H1 (cell line): ENCODE measurements at regions not wholly inside any gene's neighbourhood (a gene's known extent, or its start where the extent isn't known, plus 50 kb on each side); places are given as distances from the start of the nearest gene placed in this dataset.

Experiments used
- CTCF ChIA-PET: fragments of 300-600 bp; sonication (Branson Sonifier 250); formaldehyde crosslinking; loops from one replicate; lab custom pipeline; 2021; ENCODE audit not compliant: partially characterized antibody; lab: Charles Lee
- POLR2A ChIA-PET: fragments of 300-600 bp; sonication (Branson Sonifier 250); formaldehyde crosslinking; loops from one replicate; lab custom pipeline; 2021; ENCODE audit warnings: inconsistent platforms; ENCODE audit not compliant: partially characterized antibody; lab: Charles Lee
- DNase-seq, 2 experiments: peaks; one replicate each; pipeline versions ENCODE4 v3.0.0 to v3.0.0-alpha.2; 2010 to 2022; ENCODE audit warnings: low spot score in 2 of 2, low read depth in 1 of 2, mixed read lengths in 1 of 2
- FAIRE-seq: peaks from 2 replicates; lab custom pipeline; 2011; peaks lifted over from hg19 to GRCh38; lab: Jason Lieb, UNC
- H2AFZ ChIP-seq: 2 replicates; pipeline ENCODE4 v1.8.1; 2012; ENCODE audit warnings: low read length, inconsistent platforms
- H2AK5ac ChIP-seq: 2 replicates; pipeline ENCODE4 v1.6.1; 2013; ENCODE audit warnings: low read depth, low read length
- H2BK120ac ChIP-seq: replicated peaks from 2 replicates; pipeline ENCODE3; 2013; ENCODE audit warnings: low read depth, low read length, inconsistent platforms
- H2BK12ac ChIP-seq: 2 replicates; pipeline ENCODE4 v1.6.1; 2013; ENCODE audit warnings: low read depth, low read length
- H2BK15ac ChIP-seq: 2 replicates; pipeline ENCODE4 v1.6.1; 2013; ENCODE audit warnings: low read length
- H2BK20ac ChIP-seq: 2 replicates; pipeline ENCODE4 v1.6.1; 2013; ENCODE audit warnings: low read length
- H2BK5ac ChIP-seq: 2 replicates; pipeline ENCODE4 v1.6.1; 2013; ENCODE audit warnings: low read depth, low read length
- H3K14ac ChIP-seq: 2 replicates; pipeline ENCODE4 v1.6.1; 2013; ENCODE audit warnings: inconsistent platforms; ENCODE audit not compliant: insufficient read length
- H3K18ac ChIP-seq: 2 replicates; pipeline ENCODE4 v1.6.1; 2013; ENCODE audit warnings: low read length; ENCODE audit errors: extremely low read depth
- H3K23ac ChIP-seq: 2 replicates; pipeline ENCODE4 v1.6.1; 2013; ENCODE audit warnings: inconsistent platforms; ENCODE audit not compliant: insufficient read length
- H3K23me2 ChIP-seq: 2 replicates; pipeline ENCODE4 v1.6.1; 2013; ENCODE audit warnings: low read depth, low read length
- H3K27ac ChIP-seq: 2 replicates; pipeline ENCODE4 v1.6.1; 2011; ENCODE audit warnings: low read depth, low read length, inconsistent platforms
- H3K27me3 ChIP-seq, 4 experiments: replicated peaks in 1 of 4; 1 replicate in 1 of 4; 2 replicates in 3 of 4; pipeline versions ENCODE4 v1.6.1 to v1.8.1; 2011 to 2013; ENCODE audit warnings: low read length in 3 of 4, mild to moderate bottlenecking in 3 of 4, inconsistent platforms in 2 of 4, mixed read lengths in 2 of 4, moderate library complexity in 1 of 4; ENCODE audit not compliant: control insufficient read depth in 3 of 4, insufficient read depth in 3 of 4; ENCODE audit errors: extremely low read depth in 1 of 4
- H3K36me3 ChIP-seq, 4 experiments: 2 replicates each; pipeline versions ENCODE4 v1.6.1 to v1.8.1; 2011 to 2013; ENCODE audit warnings: mild to moderate bottlenecking in 4 of 4, low read length in 3 of 4, moderate library complexity in 2 of 4, control low read depth in 1 of 4, inconsistent platforms in 1 of 4; ENCODE audit not compliant: insufficient read depth in 4 of 4, control insufficient read depth in 2 of 4
- H3K4ac ChIP-seq: replicated peaks from 2 replicates; pipeline ENCODE3; 2013; ENCODE audit warnings: low read length, low read depth, mixed read lengths, inconsistent platforms; ENCODE audit not compliant: insufficient read length
- H3K4me1 ChIP-seq, 4 experiments: replicated peaks in 1 of 4; 1 replicate in 1 of 4; 2 replicates in 3 of 4; pipeline versions ENCODE4 v1.6.1 to v1.8.1; 2011 to 2013; ENCODE audit warnings: low read length in 3 of 4, inconsistent platforms in 2 of 4, mixed read lengths in 1 of 4; ENCODE audit not compliant: insufficient read depth in 4 of 4, control insufficient read depth in 3 of 4
- H3K4me2 ChIP-seq, 2 experiments: 2 replicates each; pipeline versions ENCODE4 v1.6.1 to v1.8.1; 2011 to 2013; ENCODE audit warnings: low read depth in 2 of 2, low read length in 2 of 2, control low read depth in 1 of 2, inconsistent platforms in 1 of 2, mild to moderate bottlenecking in 1 of 2; ENCODE audit not compliant: insufficient read depth in 1 of 2
- H3K4me3 ChIP-seq, 4 experiments: fragments of 200-600, 300-600 bp in 1 of 4; sonication (generic), shearing (Covaris generic), sonication (Bioruptor Twin) in 1 of 4; 2 replicates each; pipeline versions ENCODE4 v1.5.1 to v1.8.1; 2011 to 2016; ENCODE audit warnings: low read length in 4 of 4, low read depth in 3 of 4, control low read depth in 2 of 4, inconsistent platforms in 2 of 4, mild to moderate bottlenecking in 2 of 4, mixed read lengths in 1 of 4, moderate library complexity in 1 of 4; ENCODE audit not compliant: insufficient read depth in 2 of 4; ENCODE audit errors: extremely low read depth in 1 of 4
- H3K56ac ChIP-seq: replicated peaks from 2 replicates; pipeline ENCODE3; 2013; ENCODE audit warnings: low read depth, mild to moderate bottlenecking, mixed read lengths, low read length, inconsistent platforms; ENCODE audit not compliant: insufficient read length
- H3K79me1 ChIP-seq: 2 replicates; pipeline ENCODE4 v1.6.1; 2013; ENCODE audit warnings: low read depth, low read length, control low read depth
- H3K79me2 ChIP-seq, 2 experiments: 2 replicates each; pipeline versions ENCODE4 v1.6.1 to v1.8.1; 2012 to 2013; ENCODE audit warnings: low read length in 2 of 2, mild to moderate bottlenecking in 2 of 2, inconsistent platforms in 1 of 2; ENCODE audit not compliant: insufficient read depth in 2 of 2, control insufficient read depth in 1 of 2
- H3K9ac ChIP-seq, 4 experiments: replicated peaks in 1 of 4; 1 replicate in 1 of 4; 2 replicates in 3 of 4; pipeline versions ENCODE4 v1.6.1 to v1.8.1; 2011 to 2013; ENCODE audit warnings: low read depth in 3 of 4, low read length in 3 of 4, control low read depth in 2 of 4, mild to moderate bottlenecking in 2 of 4, moderate library complexity in 2 of 4, inconsistent platforms in 1 of 4; ENCODE audit errors: extremely low read depth in 1 of 4
- H3K9me3 ChIP-seq, 2 experiments: 2 replicates each; pipeline versions ENCODE4 v1.6.1 to v1.8.1; 2012 to 2013; ENCODE audit warnings: mild to moderate bottlenecking in 2 of 2, moderate library complexity in 2 of 2, control low read depth in 1 of 2, inconsistent platforms in 1 of 2, low read depth in 1 of 2, low read length in 1 of 2, mixed read lengths in 1 of 2; ENCODE audit not compliant: insufficient read depth in 2 of 2
- H4K20me1 ChIP-seq, 2 experiments: replicated peaks in 1 of 2; 2 replicates each; pipeline versions ENCODE3 to v1.8.1; 2011 to 2013; ENCODE audit warnings: inconsistent platforms in 2 of 2, low read length in 2 of 2, mild to moderate bottlenecking in 1 of 2; ENCODE audit not compliant: insufficient read depth in 2 of 2, control insufficient read depth in 1 of 2
- H4K5ac ChIP-seq: 2 replicates; pipeline ENCODE4 v1.6.1; 2013; ENCODE audit warnings: low read length, low read depth, mixed read lengths, inconsistent platforms; ENCODE audit not compliant: insufficient read length
- H4K8ac ChIP-seq: 2 replicates; pipeline ENCODE4 v1.8.0; 2013; ENCODE audit warnings: mild to moderate bottlenecking, moderate library complexity, low read length, inconsistent platforms; ENCODE audit not compliant: insufficient read depth; ENCODE audit errors: extremely low read depth
- H4K91ac ChIP-seq: replicated peaks from 2 replicates; pipeline ENCODE3; 2013; ENCODE audit warnings: low read length, mixed read lengths, inconsistent platforms; ENCODE audit not compliant: insufficient read length
- ZNF274 ChIP-seq: IDR thresholded peaks from 2 replicates; pipeline ENCODE4 v1.7.0; 2012; ENCODE audit warnings: low read length, borderline replicate concordance; ENCODE audit errors: extremely low read depth
- WGBS, 2 experiments: shearing (Covaris generic) in 1 of 2; methylation state at CpG; one replicate each; pipeline versions ENCODE4 v1.1.6 to v1.1.7; 2013 to 2015; ENCODE audit warnings: low lambda C conversion rate in 2 of 2, mixed read lengths in 2 of 2, inconsistent platforms in 1 of 2, low coverage in 1 of 2, missing lambda C conversion rate in 1 of 2; ENCODE audit not compliant: insufficient replicate concordance in 2 of 2, insufficient coverage in 1 of 2, insufficient read length in 1 of 2; ENCODE audit errors: extremely low coverage in 1 of 2, missing lambda C conversion rate in 1 of 2; 5-methylcytosine and 5-hydroxymethylcytosine counted together

DNA sequence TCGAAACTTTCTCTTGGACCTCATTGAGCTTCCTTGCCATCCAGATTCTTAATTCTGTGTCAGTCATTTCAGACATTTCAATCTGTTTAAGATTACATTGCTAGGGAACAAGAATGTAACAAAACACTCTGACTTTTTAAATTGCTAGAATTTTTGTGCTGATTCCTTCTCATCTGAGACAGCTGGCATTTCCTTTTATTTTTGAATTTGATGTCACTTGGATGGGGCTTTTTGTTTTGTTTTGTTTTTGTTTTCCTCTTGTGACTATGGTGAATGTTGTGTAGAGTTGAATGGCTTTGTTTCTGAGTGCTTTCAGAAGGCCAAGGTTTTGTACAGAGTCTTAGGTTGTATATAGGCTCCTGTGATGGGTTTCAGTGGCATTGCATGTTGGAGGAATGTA, 1129.3 kb downstream of the NAALADL2 start:
- TF ChIP-seq ZNF274: no peak
- TF ChIP-seq, all 59 proteins: peak for 0
- H3K4me1 ChIP-seq: peaks cover 0 to 5% (median 2%) of the 10 kb centered on the region in 4 experiments; a peak in 3 of 7 replicates
- no peak overlapping the region for H3K18ac ChIP-seq
- H3K23me2 ChIP-seq: no peaks in the 10 kb centered on the region
- ChIA-PET POLR2A (no interaction called here), CTCF (interaction anchor here (1.7 kb wide), 1 partner anchor 9 kb away, joined by 4 read pairs; no protein-coding TSS in a partner anchor)
- H3K9me3 ChIP-seq: no peaks in the 10 kb centered on the region
- H3K56ac ChIP-seq: no peak overlapping the region
- H3K9ac ChIP-seq: no peak overlapping the region
- no peak overlapping the region for H2BK12ac ChIP-seq
- no peak overlapping the region for H2BK5ac ChIP-seq
- no peak overlapping the region for H2BK120ac ChIP-seq
- no peaks in the 10 kb centered on the region for H3K79me1 ChIP-seq
- no peaks in the 10 kb centered on the region for H3K36me3 ChIP-seq
- no peaks in the 10 kb centered on the region for H4K20me1 ChIP-seq
- no peak overlapping the region for H2AFZ ChIP-seq
- no peak for DNase-seq
- H3K4me3 ChIP-seq: no peak overlapping the region
- no peak overlapping the region for H4K8ac ChIP-seq
- no peaks in the 10 kb centered on the region for H3K79me2 ChIP-seq
- WGBS, 2 experiments: 86% methylated on average over 1 of the region's 1 CpG; no CpG with 5 or more reads in 1 of the 2 experiments
- no peak overlapping the region for H3K4me2 ChIP-seq
- no peak overlapping the region for H3K4ac ChIP-seq
- no peak overlapping the region for H3K14ac ChIP-seq
- no peak overlapping the region for H4K91ac ChIP-seq
- H2BK20ac ChIP-seq: no peak overlapping the region
- H3K27me3 ChIP-seq: no peaks in the 10 kb centered on the region; a peak in 4 of 7 replicates
- FAIRE-seq: no peak
- H2AK5ac ChIP-seq: no peak overlapping the region
- no peak overlapping the region for H3K23ac ChIP-seq
- no peak overlapping the region for H2BK15ac ChIP-seq
- no peak overlapping the region for H4K5ac ChIP-seq
- no peak overlapping the region for H3K27ac ChIP-seq
